A549 (cell line): ENCODE measurements at regions not wholly inside any gene's neighbourhood (a gene's known extent, or its start where the extent isn't known, plus 50 kb on each side); places are given as distances from the start of the nearest gene placed in this dataset.

Experiments
- ATAC-seq, 2 experiments: fragments of 200-7000 bp in 1 of 2; fragments of >200 bp in 1 of 2; cut with Nextera tagmentation in 1 of 2; cut with Tn5 transposase in 1 of 2; 3 replicates each; pipeline versions ENCODE4 v1.8.0 to v1.9.1; 2018 to 2020; ENCODE audit warnings: mild to moderate bottlenecking in 1 of 2, moderate library complexity in 1 of 2
- CTCF ChIA-PET: fragments of 300-600 bp; sonication (Branson Sonifier 250); formaldehyde crosslinking; extraction: SDS; loops from one replicate; lab custom pipeline; 2021; ENCODE audit warnings: antibody characterized with exemption, inconsistent platforms; lab: Yijun Ruan, JAX
- POLR2A ChIA-PET: fragments of 350-600 bp; formaldehyde crosslinking; extraction: SDS; loops from one replicate; lab custom pipeline; 2021; ENCODE audit warnings: antibody characterized with exemption, inconsistent platforms; lab: Yijun Ruan, JAX
- DNase-seq, 2 experiments: peaks; one replicate each; pipeline versions ENCODE4 v3.0.0 to v3.0.0-alpha.2; 2011 to 2016; ENCODE audit warnings: low read depth in 1 of 2, low spot score in 1 of 2
- FAIRE-seq: peaks from 2 replicates; lab custom pipeline; 2011; peaks lifted over from hg19 to GRCh38; lab: Jason Lieb, UNC
- H3K27ac ChIP-seq, 2 experiments: fragments of >200 bp; sonication (Bioruptor Twin); formaldehyde crosslinking; 3 replicates each; pipeline ENCODE4 v1.5.1; 2016 to 2017
- H3K4me1 ChIP-seq: fragments of >200 bp; sonication (Bioruptor Twin); formaldehyde crosslinking; 3 replicates; pipeline ENCODE4 v1.6.1; 2016
- H3K4me2 ChIP-seq: fragments of >200 bp; sonication (Bioruptor Twin); formaldehyde crosslinking; 3 replicates; pipeline ENCODE4 v1.6.1; 2016
- H3K4me3 ChIP-seq: fragments of >200 bp; sonication (Bioruptor Twin); formaldehyde crosslinking; 3 replicates; pipeline ENCODE4 v1.5.1; 2016
- H3K9me3 ChIP-seq: fragments of >200 bp; sonication (Bioruptor Twin); formaldehyde crosslinking; 3 replicates; pipeline ENCODE4 v1.6.1; 2016
- CBX8 ChIP-seq: fragments of 200-600 bp; sonication (generic); IDR thresholded peaks from 2 replicates; pipeline ENCODE4 v1.6.1; 2016
- CHD2 ChIP-seq: fragments of 150-350 bp; IDR thresholded peaks from 2 replicates; pipeline ENCODE4 v1.6.1; 2014; ENCODE audit warnings: low read length; ENCODE audit not compliant: partially characterized antibody
- CHD4 ChIP-seq: fragments of 200-600 bp; sonication (generic); IDR thresholded peaks from 2 replicates; pipeline ENCODE4 v1.6.1; 2016; ENCODE audit warnings: antibody characterized with exemption, mild to moderate bottlenecking, borderline replicate concordance
- CTCF ChIP-seq: fragments of >200 bp; sonication (Bioruptor Twin); formaldehyde crosslinking; IDR thresholded peaks from 3 replicates; pipeline ENCODE4 v1.5.1; 2016
- E2F6 ChIP-seq: IDR thresholded peaks from 2 replicates; pipeline ENCODE4 v1.6.1; 2012; ENCODE audit warnings: low read depth, borderline replicate concordance
- EHMT2 ChIP-seq: fragments of 200-600 bp; sonication (generic); IDR thresholded peaks from 2 replicates; pipeline ENCODE4 v1.6.1; 2016; ENCODE audit warnings: antibody characterized with exemption, low read depth, mild to moderate bottlenecking, moderate library complexity
- ESRRA ChIP-seq: fragments of 150-350 bp; IDR thresholded peaks from 2 replicates; pipeline ENCODE4 v1.6.1; 2014; ENCODE audit warnings: mild to moderate bottlenecking, low read length, borderline replicate concordance
- FOSL2 ChIP-seq, 2 experiments: fragments of 450-650 bp in 1 of 2; fragments of >200 bp in 1 of 2; sonication (Bioruptor Twin) in 1 of 2; formaldehyde crosslinking; IDR thresholded peaks; 2 replicates each; pipeline versions ENCODE4 v1.5.0 to v1.6.1; 2016 to 2020; ENCODE audit warnings: mild to moderate bottlenecking in 1 of 2, moderate library complexity in 1 of 2
- FOXS1 ChIP-seq: fragments of 250-450 bp; sonication (Bioruptor Pico); IDR thresholded peaks from 2 replicates; pipeline ENCODE4 v1.5.0; 2020; ENCODE audit warnings: mild to moderate bottlenecking, moderate library complexity
- HEYL ChIP-seq: fragments of 250-450 bp; sonication (Bioruptor Pico); IDR thresholded peaks from 2 replicates; pipeline ENCODE4 v1.8.0; 2021; ENCODE audit warnings: mild to moderate bottlenecking, moderate library complexity
- HOXA7 ChIP-seq: fragments of 250-450 bp; sonication (Bioruptor Pico); IDR thresholded peaks from 2 replicates; pipeline ENCODE4 v1.5.0; 2020; ENCODE audit warnings: mild to moderate bottlenecking, moderate library complexity
- JUN ChIP-seq, 2 experiments: fragments of >200 bp; sonication (Bioruptor Twin); formaldehyde crosslinking; IDR thresholded peaks; 2 replicates in 1 of 2; 3 replicates in 1 of 2; pipeline ENCODE4 v1.6.1; 2016 to 2017
- KDM1A ChIP-seq: fragments of 200-600 bp; sonication (generic); IDR thresholded peaks from 2 replicates; pipeline ENCODE4 v1.6.1; 2016; ENCODE audit warnings: low read depth, mild to moderate bottlenecking
- MAX ChIP-seq: IDR thresholded peaks from 2 replicates; pipeline ENCODE4 v1.6.1; 2012
- MAZ ChIP-seq: fragments of 150-350 bp; IDR thresholded peaks from 2 replicates; pipeline ENCODE4 v1.6.1; 2014; ENCODE audit warnings: antibody characterized with exemption, low read depth, low read length, borderline replicate concordance
- MYC ChIP-seq: IDR thresholded peaks from 2 replicates; pipeline ENCODE4 v1.6.1; 2012; ENCODE audit warnings: mild to moderate bottlenecking, inconsistent platforms, low read length, improper control_type of control experiment, borderline replicate concordance
- NPAS2 ChIP-seq: fragments of 250-450 bp; sonication (Bioruptor Pico); IDR thresholded peaks from 2 replicates; pipeline ENCODE4 v1.8.0; 2022; ENCODE audit warnings: mild to moderate bottlenecking, moderate library complexity, borderline replicate concordance
- NR3C1 ChIP-seq: fragments of >200 bp; sonication (Bioruptor Twin); formaldehyde crosslinking; IDR thresholded peaks from 3 replicates; pipeline ENCODE4 v1.6.1; 2017
- PHF8 ChIP-seq: fragments of 200-600 bp; sonication (generic); IDR thresholded peaks from 2 replicates; pipeline ENCODE4 v1.6.1; 2016; ENCODE audit warnings: low read depth, mild to moderate bottlenecking, antibody characterized with exemption, moderate library complexity, borderline replicate concordance
- POLR2A ChIP-seq: IDR thresholded peaks from 2 replicates; pipeline ENCODE4 v1.6.1; 2012; ENCODE audit warnings: mild to moderate bottlenecking, low read length
- RARB ChIP-seq: fragments of 250-450 bp; sonication (Bioruptor Pico); IDR thresholded peaks from 2 replicates; pipeline ENCODE4 v1.8.0; 2021; ENCODE audit warnings: mild to moderate bottlenecking, moderate library complexity
- RCOR1 ChIP-seq: fragments of 150-350 bp; IDR thresholded peaks from 2 replicates; pipeline ENCODE4 v1.6.1; 2014; ENCODE audit warnings: antibody characterized with exemption, low read length, low read depth
- SMC3 ChIP-seq: fragments of >200 bp; sonication (Bioruptor Twin); formaldehyde crosslinking; IDR thresholded peaks from 3 replicates; pipeline ENCODE4 v1.6.1; 2018; ENCODE audit warnings: inconsistent platforms
- SREBF2 ChIP-seq: fragments of 450-650 bp; IDR thresholded peaks from 2 replicates; pipeline ENCODE4 v1.6.1; 2014; ENCODE audit warnings: mild to moderate bottlenecking, moderate library complexity
- USF2 ChIP-seq: fragments of 450-650 bp; IDR thresholded peaks from 2 replicates; pipeline ENCODE4 v1.6.1; 2014; ENCODE audit warnings: antibody characterized with exemption
- ZC3H11A ChIP-seq: fragments of 450-650 bp; IDR thresholded peaks from 2 replicates; pipeline ENCODE4 v1.6.1; 2014; ENCODE audit warnings: antibody characterized with exemption, mild to moderate bottlenecking
- ZFP36 ChIP-seq: fragments of 450-650 bp; IDR thresholded peaks from 2 replicates; pipeline ENCODE4 v1.6.1; 2014; ENCODE audit warnings: borderline replicate concordance; ENCODE audit not compliant: partially characterized antibody
- WGBS: methylation state at CpG from one replicate; pipeline ENCODE4 v1.1.6; 2017; ENCODE audit errors: missing lambda C conversion rate; 5-methylcytosine and 5-hydroxymethylcytosine counted together

DNA sequence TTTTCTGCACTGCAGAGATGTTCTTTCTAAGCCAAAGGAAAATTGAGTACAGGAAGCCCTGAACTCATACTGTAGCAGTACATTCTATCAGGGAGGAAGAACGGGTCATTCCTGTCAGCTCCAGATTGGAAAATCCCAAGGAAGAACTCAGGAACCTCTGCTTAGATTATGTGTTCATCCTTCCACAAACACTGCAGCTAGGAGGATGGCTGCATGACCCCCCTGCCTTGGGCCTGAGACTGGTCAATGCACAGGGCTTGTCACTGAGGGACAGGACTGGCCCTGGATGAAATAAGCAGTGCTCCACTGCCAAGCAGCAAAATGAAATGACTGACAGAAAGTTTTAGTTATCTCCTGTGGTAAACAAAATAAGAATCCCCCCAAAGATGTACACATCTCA lies 1406.8 kb upstream of the TMEM132C start (continued):
- no peak for TF ChIP-seq CHD2
- no peak for TF ChIP-seq MAZ
- TF ChIP-seq CTCF = no peak
- no peak for TF ChIP-seq ESRRA
- no peak for TF ChIP-seq NR3C1
- TF ChIP-seq PHF8 = no peak
- TF ChIP-seq HOXA7 = no peak
- no peak for TF ChIP-seq CHD4

GRCh38 chr12:126862500-126862899 lies 1404.5 kb upstream of the TMEM132C start:
- CTCF ChIA-PET = no interaction called here
- ATAC-seq = no peak

DNA sequence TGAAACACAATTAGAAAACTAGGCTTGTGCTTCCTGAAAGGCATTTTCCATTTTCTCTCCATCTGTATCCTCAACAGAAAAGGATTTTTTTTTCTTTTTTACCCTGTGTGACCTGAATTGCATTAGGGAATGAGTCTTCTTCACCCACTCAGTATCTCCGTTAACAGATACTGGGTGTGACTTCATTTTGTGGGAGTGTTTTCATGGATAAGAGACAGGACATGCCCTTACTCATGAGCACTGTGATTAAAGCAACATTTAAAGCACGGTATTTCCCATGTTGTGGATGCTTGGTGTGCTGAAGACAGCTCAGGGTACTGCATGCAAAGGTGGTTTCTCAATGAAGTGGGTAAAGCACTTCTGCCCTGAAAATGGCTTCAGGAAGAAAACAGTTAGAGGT lies 1397.3 kb upstream of the TMEM132C start:
- 13% methylated on average over 2 of the region's 2 CpGs for WGBS
- POLR2A ChIA-PET = no interaction called here
- no peak for FAIRE-seq

More at GRCh38 chr12:126862500-126862899, 1404.5 kb upstream of the TMEM132C start:
- Histone ChIP-seq H3K27ac (no peak overlapping the region), H3K4me2 (no peak overlapping the region), H3K4me3 (no peak overlapping the region), H3K9me3 (no peaks in the 10 kb centered on the region), H3K4me1 (no peaks in the 10 kb centered on the region)
- no peak for FAIRE-seq
- TF ChIP-seq CBX8 (no peak), SREBF2 (no peak), RARB (CRISPR knock-in tag) (no peak), SMC3 (no peak), ZC3H11A (no peak), NPAS2 (CRISPR knock-in tag) (no peak), MAX (no peak), FOXS1 (no peak), MYC (no peak), JUN (IDR thresholded peaks at IDR 0.05) (no peak), E2F6 (no peak), HEYL (CRISPR knock-in tag) (no peak), KDM1A (no peak), CTCF (no peak)
- 7% methylated on average over 4 of the region's 4 CpGs for WGBS
- POLR2A ChIA-PET = no interaction called here
- no peak for DNase-seq

More for the DNA sequence above, 1397.3 kb upstream of the TMEM132C start:
- CTCF ChIA-PET = interaction anchor here (0.9 kb wide), 1 partner anchor 16 kb away, joined by 3 read pairs; no protein-coding TSS in a partner anchor
- H3K4me2 ChIP-seq = no peak overlapping the region
- H3K4me1 ChIP-seq = no peaks in the 10 kb centered on the region
- TF ChIP-seq EHMT2 (no peak), RCOR1 (no peak), ZFP36 (no peak), POLR2A (no peak), FOSL2 (IDR thresholded peaks at IDR 0.05) (no peak), FOSL2 (CRISPR knock-in tag; IDR thresholded peaks at IDR 0.05) (no peak), USF2 (no peak), CHD2 (no peak)
- ATAC-seq (no peak), DNase-seq (no peak)
- H3K27ac ChIP-seq = no peak overlapping the region
- H3K9me3 ChIP-seq = no peaks in the 10 kb centered on the region
- no peak overlapping the region for H3K4me3 ChIP-seq
